Thyroid gland (tissue), 4 donors: ENCODE measurements at regions not wholly inside any gene's neighbourhood (a gene's known extent, or its start where the extent isn't known, plus 50 kb on each side); places are given as distances from the start of the nearest gene placed in this dataset.

Experiments
- CTCF ChIP-seq, 6 experiments: fragments of 200-600 bp in 3 of 6; fragments of 450-650 bp in 3 of 6; sonication (generic) in 3 of 6; IDR thresholded peaks; one replicate each; pipeline ENCODE4 v1.5.1; 2016 to 2019; ENCODE audit warnings: antibody characterized with exemption in 6 of 6, mild to moderate bottlenecking in 2 of 6, inconsistent platforms in 1 of 6, moderate library complexity in 1 of 6
- POLR2A ChIP-seq, 2 donors: fragments of 450-650 bp; IDR thresholded peaks; one replicate each; pipeline ENCODE4 v1.6.1; 2017; ENCODE audit warnings: antibody characterized with exemption in 2 of 2, mild to moderate bottlenecking in 2 of 2, moderate library complexity in 1 of 2

GRCh38 chr11:106228996-106229395 is 151.5 kb downstream of the AASDHPPT start:
- TF ChIP-seq CTCF (IDR thresholded peaks at IDR 0.05) (no peak), POLR2A (IDR thresholded peaks at IDR 0.05) (no peak)
